Ovary (tissue), 7 donors: ENCODE measurements at regions not wholly inside any gene's neighbourhood (a gene's known extent, or its start where the extent isn't known, plus 50 kb on each side); places are given as distances from the start of the nearest gene placed in this dataset.
"Not testable (repeated sequence)": the region's sequence is repeated elsewhere in the genome, so short reads cannot be mapped to it uniquely, and the experiment has no call there.

Experiments used
- DNase-seq, 5 donors: peaks; one replicate each; pipeline ENCODE4 v3.0.0-alpha.2; 2019 to 2020
- H3K27ac ChIP-seq, 2 donors: fragments of 200-600 bp; one replicate each; pipeline versions ENCODE4 v1.5.1 to v1.8.0; 2019 to 2022
- H3K27me3 ChIP-seq: fragments of 200-600 bp; one replicate; pipeline ENCODE4 v1.8.0; 2022
- H3K36me3 ChIP-seq: fragments of 200-600 bp; sonication (generic); one replicate; pipeline ENCODE4 v1.5.1; 2019
- H3K4me1 ChIP-seq: one replicate; pipeline ENCODE4 v1.8.1; 2013; ENCODE audit warnings: mild to moderate bottlenecking, moderate library complexity; ENCODE audit not compliant: insufficient read depth
- H3K4me3 ChIP-seq: fragments of 200-600 bp; sonication (generic); one replicate; pipeline ENCODE4 v1.5.1; 2017
- H3K9me3 ChIP-seq, 2 donors: fragments of 200-600 bp in 1 of 2; sonication (generic) in 1 of 2; one replicate each; pipeline versions ENCODE4 v1.5.1 to v1.8.1; 2013 to 2019; ENCODE audit warnings: mild to moderate bottlenecking in 1 of 2, moderate library complexity in 1 of 2
- EP300 ChIP-seq: sonication (generic); formaldehyde crosslinking; IDR thresholded peaks from one replicate; pipeline ENCODE4 v1.6.1; 2017; ENCODE audit warnings: antibody characterized with exemption
- POLR2A ChIP-seq: fragments of 450-650 bp; IDR thresholded peaks from one replicate; pipeline ENCODE4 v1.6.1; 2017; ENCODE audit warnings: antibody characterized with exemption, mild to moderate bottlenecking, moderate library complexity
- WGBS, 3 donors: extraction: QIAGEN DNeasy Blood & Tissue Kit in 1 of 3; methylation state at CpG; one replicate each; pipeline versions ENCODE4 v1.1.5 to v1.1.7; 2013 to 2017; 5-methylcytosine and 5-hydroxymethylcytosine counted together
- intact Hi-C, 4 donors: fragments of 100-400 bp; cut with DNase I; formaldehyde crosslinking; loops; one replicate each; pipeline versions ENCODE4 v1.11.0 to v1.15.1; 2022 to 2023
- TF ChIP-seq, protein P1 (sequence below), 3 donors: fragments of 450-650 bp in 2 of 3; fragments of 200-600 bp in 1 of 3; IDR thresholded peaks; one replicate each; pipeline versions ENCODE4 v1.5.1 to v1.8.0; 2016 to 2022; ENCODE audit warnings: antibody characterized with exemption in 3 of 3, mild to moderate bottlenecking in 1 of 3
- donor health status: DM: no; HTN: no; CAD: no; lungs with moderate emphysema.
- donor health status: DM: no; HTN: no; CAD: no.
- donor health status: Bipolar disorder and iron deficiency.
- donor health status: DM: no; HTN: no; CAD: no.
- donor health status: DM: yes; HTN: yes; CAD: no.

DNA sequence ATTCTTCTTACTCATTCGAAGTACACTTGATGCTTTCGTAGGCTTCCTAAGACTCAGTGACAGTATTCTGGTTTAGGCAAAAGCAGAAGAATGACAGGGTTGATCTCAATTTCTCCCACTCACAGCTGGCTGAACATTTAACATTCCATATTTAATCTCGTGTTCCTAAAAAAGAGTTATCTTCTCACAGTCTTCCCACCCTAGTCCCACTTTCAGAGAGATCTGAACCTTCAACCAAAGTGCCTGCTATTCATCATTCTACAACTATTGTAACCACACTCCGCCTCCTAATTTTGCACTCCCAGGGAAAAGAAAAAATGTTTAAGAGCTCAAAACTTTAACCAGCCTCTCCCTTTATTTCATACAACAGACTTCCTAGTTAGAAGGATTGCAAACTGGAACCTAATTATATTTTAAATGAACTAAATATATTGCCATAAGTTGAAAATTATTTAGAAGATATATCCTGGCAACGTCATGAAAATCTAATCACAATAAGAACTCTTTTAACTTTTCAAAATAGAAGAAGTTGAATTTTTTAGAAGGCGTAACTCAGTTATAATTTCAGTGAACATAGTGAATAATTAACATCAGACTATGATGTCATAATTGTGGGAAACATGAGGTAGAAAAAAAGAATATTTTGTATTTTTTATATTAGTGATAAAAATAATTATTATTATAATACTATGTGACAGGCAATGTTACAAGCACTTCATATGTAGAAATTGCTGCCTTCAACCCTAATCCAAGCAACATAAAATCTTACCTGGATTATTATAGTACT, 540.9 kb upstream of the ADGRL2 start:
- DNase-seq, result no peak
- WGBS, 3 donors, result 72 to 76% (median 73%) methylated on average over 6 of the region's 6 CpGs
- no peaks in the 10 kb centered on the region for H3K36me3 ChIP-seq
- no peak overlapping the region for H3K4me3 ChIP-seq
- TF ChIP-seq POLR2A (no peak), EP300 (no peak)
- TF ChIP-seq, protein P1, sequence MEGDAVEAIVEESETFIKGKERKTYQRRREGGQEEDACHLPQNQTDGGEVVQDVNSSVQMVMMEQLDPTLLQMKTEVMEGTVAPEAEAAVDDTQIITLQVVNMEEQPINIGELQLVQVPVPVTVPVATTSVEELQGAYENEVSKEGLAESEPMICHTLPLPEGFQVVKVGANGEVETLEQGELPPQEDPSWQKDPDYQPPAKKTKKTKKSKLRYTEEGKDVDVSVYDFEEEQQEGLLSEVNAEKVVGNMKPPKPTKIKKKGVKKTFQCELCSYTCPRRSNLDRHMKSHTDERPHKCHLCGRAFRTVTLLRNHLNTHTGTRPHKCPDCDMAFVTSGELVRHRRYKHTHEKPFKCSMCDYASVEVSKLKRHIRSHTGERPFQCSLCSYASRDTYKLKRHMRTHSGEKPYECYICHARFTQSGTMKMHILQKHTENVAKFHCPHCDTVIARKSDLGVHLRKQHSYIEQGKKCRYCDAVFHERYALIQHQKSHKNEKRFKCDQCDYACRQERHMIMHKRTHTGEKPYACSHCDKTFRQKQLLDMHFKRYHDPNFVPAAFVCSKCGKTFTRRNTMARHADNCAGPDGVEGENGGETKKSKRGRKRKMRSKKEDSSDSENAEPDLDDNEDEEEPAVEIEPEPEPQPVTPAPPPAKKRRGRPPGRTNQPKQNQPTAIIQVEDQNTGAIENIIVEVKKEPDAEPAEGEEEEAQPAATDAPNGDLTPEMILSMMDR (IDR thresholded peaks at IDR 0.05), result no peak
- H3K27ac ChIP-seq, result no peak overlapping the region
- H3K9me3 ChIP-seq, result no peaks in the 10 kb centered on the region
- H3K27me3 ChIP-seq, result no peaks in the 10 kb centered on the region
- intact Hi-C loops, result no loop called here
- no peaks in the 10 kb centered on the region for H3K4me1 ChIP-seq

DNA sequence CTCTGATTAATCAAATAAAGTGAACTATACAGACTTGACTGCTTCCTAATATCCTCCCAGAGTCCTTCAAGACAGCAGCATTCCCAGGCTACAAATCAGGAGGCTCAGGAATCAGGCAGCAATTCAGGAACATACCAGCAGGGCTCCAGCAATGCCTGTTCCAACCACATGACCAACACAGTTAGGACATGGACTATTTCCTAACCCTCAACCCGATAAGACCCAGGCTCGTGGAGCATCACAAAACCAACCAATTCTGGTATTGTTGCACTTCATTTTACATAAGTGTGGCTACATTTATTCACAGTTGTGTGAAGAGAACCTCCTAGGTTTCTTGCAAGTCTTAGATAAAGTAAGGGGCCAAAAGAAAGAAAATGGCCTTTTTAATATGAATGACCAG, 546.2 kb upstream of the ADGRL2 start:
- H3K27ac ChIP-seq, result no peak overlapping the region
- intact Hi-C loops, result no loop called here
- H3K9me3 ChIP-seq, result no peaks in the 10 kb centered on the region
- H3K36me3 ChIP-seq, result no peaks in the 10 kb centered on the region
- H3K4me3 ChIP-seq, result no peak overlapping the region
- WGBS, 3 donors, result 92 to 98% (median 94%) methylated on average over 2 of the region's 2 CpGs
- H3K4me1 ChIP-seq, result no peaks in the 10 kb centered on the region
- H3K27me3 ChIP-seq, result no peaks in the 10 kb centered on the region
- DNase-seq, result no peak
- TF ChIP-seq, protein P1 (IDR thresholded peaks at IDR 0.05), result no peak
- TF ChIP-seq POLR2A, result no peak
- TF ChIP-seq EP300, result no peak

DNA sequence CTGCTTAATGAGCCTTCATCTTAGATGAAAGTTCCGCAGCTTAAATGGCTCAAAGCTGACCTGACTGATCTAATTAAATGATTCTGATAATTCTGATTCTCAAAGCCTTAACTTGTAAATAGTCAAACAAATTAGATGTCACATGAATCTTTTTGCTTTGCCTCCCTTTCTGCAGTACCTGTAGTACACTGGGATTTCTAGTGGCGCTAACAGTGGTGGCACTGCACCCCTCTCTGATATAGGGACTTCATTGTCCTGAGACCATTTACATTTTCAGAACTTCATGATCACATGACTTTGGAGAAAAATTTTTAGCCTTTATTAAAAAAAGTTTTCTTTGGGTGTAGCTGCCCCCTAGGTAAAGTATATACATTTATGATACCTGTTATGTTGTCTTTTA, 546.7 kb upstream of the ADGRL2 start:
- 95 to 99% (median 95%) methylated on average over 2 of the region's 2 CpGs for WGBS, 3 donors
- Histone ChIP-seq H3K27me3 (no peaks in the 10 kb centered on the region), H3K4me3 (no peak overlapping the region), H3K4me1 (no peaks in the 10 kb centered on the region), H3K36me3 (no peaks in the 10 kb centered on the region), H3K9me3 (no peaks in the 10 kb centered on the region), H3K27ac (no peak overlapping the region)
- no peak for DNase-seq
- TF ChIP-seq, protein P1 (IDR thresholded peaks at IDR 0.05), result no peak
- no peak for TF ChIP-seq POLR2A
- no peak for TF ChIP-seq EP300
- intact Hi-C loops, result no loop called here

DNA sequence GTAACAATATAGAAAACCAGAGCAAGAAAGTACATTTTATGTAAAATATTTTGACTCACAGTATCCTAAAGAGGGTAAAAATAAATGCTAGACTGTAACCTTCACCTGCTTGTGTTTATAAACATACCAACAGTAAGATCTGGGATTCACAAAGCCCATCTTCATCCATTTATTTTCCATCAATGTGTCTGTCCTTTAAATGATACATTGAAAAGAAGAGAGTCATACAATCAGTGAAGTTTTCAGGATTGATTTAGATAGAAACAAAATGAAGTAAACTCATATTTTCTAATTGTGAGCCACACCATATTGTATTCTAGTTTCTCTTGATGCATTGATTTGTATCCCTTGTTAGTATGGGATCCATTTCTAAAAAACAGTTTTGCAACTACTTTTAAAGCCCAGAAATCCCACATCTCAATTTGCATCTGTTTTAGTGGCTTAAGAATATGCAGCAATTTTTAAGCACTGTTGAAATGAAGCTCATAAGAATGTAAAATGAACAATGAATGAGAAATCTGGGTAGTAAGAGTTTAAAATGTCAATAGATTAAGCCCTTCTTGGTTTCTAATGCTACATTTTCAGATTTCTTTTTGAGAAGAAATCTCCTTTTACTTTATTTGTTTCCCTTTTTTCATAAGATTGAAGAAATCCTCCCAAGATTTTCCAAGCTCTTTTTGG, 548.1 kb upstream of the ADGRL2 start:
- Histone ChIP-seq H3K4me1 (no peaks in the 10 kb centered on the region), H3K27me3 (no peaks in the 10 kb centered on the region), H3K9me3 (no peaks in the 10 kb centered on the region), H3K36me3 (no peaks in the 10 kb centered on the region), H3K4me3 (no peak overlapping the region), H3K27ac (no peak overlapping the region)
- TF ChIP-seq POLR2A, result no peak
- TF ChIP-seq, protein P1 (IDR thresholded peaks at IDR 0.05), result no peak
- no peak for TF ChIP-seq EP300
- DNase-seq, result no peak
- intact Hi-C loops, result no loop called here

DNA sequence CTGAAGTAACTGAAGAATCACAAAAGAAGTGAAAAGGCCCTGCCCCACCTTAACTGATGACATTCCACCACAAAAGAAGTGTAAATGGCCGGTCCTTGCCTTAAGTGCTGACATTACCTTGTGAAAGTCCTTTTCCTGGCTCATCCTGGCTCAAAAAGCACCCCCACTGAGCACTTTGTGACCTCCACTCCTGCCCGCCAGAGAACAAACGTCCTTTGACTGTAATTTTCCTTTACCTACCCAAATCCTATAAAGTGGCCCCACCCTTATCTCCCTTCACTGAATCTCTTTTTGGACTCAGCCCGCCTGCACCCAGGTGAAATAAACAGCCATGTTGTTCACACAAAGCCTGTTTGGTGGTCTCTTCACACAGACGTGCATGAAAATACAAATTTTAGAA, 549.9 kb upstream of the ADGRL2 start:
- intact Hi-C loops, H3K27ac ChIP-seq: not testable (repeated sequence)
- WGBS, 3 donors, result 78 to 85% (median 80%) methylated on average over 4 to 5 of the region's 5 CpGs

DNA sequence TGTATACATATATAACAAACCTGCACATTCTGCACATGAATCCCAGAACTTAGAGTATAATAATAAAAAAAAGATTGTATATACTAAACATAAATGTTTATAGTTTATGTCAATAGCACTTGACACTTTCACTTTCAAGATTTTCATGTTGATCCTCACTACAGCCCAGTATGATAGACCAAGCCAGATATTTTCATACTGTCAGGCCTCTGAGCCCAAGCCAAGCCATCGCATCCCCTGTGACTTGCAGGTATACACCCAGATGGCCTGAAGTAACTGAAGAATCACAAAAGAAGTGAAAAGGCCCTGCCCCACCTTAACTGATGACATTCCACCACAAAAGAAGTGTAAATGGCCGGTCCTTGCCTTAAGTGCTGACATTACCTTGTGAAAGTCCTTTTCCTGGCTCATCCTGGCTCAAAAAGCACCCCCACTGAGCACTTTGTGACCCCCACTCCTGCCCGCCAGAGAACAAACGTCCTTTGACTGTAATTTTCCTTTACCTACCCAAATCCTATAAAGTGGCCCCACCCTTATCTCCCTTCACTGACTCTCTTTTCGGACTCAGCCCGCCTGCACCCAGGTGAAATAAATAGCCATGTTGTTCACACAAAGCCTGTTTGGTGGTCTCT, 555.5 kb upstream of the ADGRL2 start:
- DNase-seq, H3K9me3 ChIP-seq, H3K4me1 ChIP-seq, intact Hi-C loops, H3K27me3 ChIP-seq, H3K36me3 ChIP-seq, H3K27ac ChIP-seq, H3K4me3 ChIP-seq: not testable (repeated sequence)
- 79 to 95% (median 91%) methylated on average over 5 to 6 of the region's 6 CpGs for WGBS, 3 donors

More for the DNA sequence above, 549.9 kb upstream of the ADGRL2 start:
- not testable (repeated sequence) for H3K9me3 ChIP-seq, H3K4me3 ChIP-seq, H3K4me1 ChIP-seq, H3K27me3 ChIP-seq, H3K36me3 ChIP-seq, DNase-seq

DNA sequence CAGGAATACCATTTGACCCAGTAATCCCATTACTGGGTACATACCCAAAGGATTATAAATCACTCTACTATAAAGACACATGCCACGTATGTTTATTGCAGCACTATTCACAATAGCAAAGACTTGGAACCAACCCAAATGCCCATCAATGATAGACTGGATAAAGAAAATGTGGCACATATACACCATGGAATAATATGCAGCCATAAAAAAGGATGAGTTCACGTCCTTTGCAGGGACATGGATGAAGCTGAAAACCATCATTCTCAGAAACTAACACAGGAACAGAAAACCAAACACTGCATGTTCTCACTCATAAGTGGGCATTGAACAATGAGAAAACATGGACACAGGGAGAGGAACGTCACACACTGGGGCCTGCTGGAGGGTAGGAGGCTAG, 556.1 kb upstream of the ADGRL2 start:
- intact Hi-C loops, H3K4me1 ChIP-seq, H3K4me3 ChIP-seq, H3K9me3 ChIP-seq, H3K27ac ChIP-seq, DNase-seq, H3K36me3 ChIP-seq, H3K27me3 ChIP-seq: not testable (repeated sequence)
- 91 to 95% (median 91%) methylated on average over 3 of the region's 3 CpGs for WGBS, 3 donors
